NCI-H128 (cell line): ENCODE measurements at regions not wholly inside any gene's neighbourhood (a gene's known extent, or its start where the extent isn't known, plus 50 kb on each side); places are given as distances from the start of the nearest gene placed in this dataset.
"Not testable (repeated sequence)": the region's sequence is repeated elsewhere in the genome, so short reads cannot be mapped to it uniquely, and the experiment has no call there.

Experiments used
- DNase-seq: peaks from one replicate; lab custom pipeline; 2025; ENCODE audit not compliant: unreplicated experiment; lab: John Stamatoyannopoulos, UW

DNA sequence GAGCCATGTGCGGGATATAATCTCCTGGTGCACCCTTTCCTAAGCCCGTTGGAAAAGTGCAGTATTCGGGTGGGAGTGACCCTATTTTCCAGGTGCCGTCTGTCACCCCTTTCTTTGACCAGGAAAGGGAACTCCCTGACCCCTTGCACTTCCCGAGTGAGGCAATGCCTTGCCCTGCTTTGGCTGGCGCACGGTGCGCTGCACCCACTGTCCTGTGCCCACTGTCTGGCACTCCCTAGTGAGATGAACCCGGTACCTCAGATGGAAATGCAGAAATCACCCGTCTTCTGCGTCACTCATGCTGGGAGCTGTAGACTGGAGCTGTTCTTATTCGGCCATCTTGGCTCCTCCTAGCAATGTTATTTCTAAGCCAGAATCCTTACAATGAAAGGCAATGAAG, 121.1 kb downstream of the TAF11L14 start:
- DNase-seq: not testable (repeated sequence)

- DNase-seq: no peak
Measured at GRCh38 chr5:17761326-17761725, 127.1 kb downstream of the TAF11L14 start.

- no peak for DNase-seq
Measured at GRCh38 chr5:17763301-17763700, 129.0 kb downstream of the TAF11L14 start.

DNA sequence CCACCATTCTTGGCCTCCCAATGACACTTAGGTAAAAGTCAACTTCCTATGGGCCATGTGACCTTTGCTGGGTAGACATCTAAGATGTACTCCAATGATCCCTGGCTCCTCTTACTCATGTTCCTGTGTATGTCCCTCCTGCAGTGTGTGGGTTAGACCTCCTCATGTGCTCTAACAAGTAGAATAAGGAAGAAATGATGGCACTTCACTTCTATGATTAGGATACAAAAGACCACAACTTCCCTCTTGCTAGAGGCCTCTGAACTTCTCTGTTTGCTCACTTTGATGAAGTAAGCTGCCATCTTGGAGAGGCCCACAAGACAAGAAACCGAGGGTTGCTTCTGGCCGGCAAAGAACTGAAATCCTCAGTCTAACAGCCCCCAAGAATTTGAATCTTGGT, 131.8 kb downstream of the TAF11L14 start:
- DNase-seq: no peak

DNA sequence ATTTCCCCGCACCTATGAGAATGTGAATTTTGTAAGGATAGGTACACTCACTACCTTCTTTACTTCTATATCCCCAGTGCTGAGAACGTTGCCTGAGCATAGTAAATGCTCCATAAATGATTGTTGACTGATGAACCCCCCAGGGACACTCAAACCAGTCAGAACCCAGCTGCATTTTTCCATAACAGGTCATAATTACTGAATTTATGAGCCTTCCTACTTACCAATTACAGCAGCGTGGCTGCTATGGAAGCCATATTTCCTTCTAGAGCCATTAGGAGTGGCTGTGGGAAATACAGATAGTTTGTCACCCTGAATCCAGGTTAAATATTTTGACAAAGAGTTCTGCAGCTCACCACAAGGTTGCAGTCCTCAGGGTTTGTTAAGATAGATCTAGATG, 135.0 kb downstream of the TAF11L14 start:
- no peak for DNase-seq

DNA sequence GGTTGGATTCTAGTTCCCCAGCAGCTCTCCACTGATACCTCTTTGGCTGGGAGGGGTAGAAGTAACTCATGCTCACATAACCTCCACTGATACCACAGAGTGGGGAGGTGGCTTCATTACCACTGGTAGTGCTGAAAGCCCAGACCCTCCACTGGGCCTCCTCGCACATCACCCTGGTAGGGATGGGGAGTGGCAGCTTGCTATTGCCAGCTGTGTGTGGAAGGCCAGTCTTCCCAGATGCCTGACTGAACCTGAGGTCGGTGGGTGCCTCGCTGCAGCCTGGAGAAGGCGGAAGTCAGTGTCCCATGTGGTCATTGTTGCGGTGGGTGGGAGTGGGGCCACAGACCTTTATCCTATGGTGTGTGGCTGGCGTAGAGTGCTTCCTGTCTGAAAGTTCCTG, 138.0 kb downstream of the TAF11L14 start:
- DNase-seq: no peak

DNA sequence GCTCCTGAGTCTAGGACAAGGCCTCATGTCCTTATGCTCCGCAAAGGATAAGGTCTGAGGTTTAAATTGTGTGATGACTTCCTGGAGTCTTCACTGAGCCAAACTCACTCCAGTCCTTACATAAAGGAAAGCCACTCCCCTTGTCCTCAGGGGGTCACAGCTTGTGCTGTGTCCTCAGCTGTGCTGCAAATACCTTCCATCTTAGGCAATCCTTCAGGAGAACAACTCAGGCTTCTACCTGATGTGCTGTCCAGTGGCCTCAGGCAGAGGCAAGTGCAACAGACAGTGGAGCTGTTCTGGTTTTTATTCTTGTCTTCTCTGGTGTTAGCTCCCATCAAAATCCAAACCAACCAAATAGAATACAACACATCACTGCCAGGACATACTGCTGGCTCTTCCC, 151.5 kb downstream of the TAF11L14 start:
- DNase-seq: no peak

DNA sequence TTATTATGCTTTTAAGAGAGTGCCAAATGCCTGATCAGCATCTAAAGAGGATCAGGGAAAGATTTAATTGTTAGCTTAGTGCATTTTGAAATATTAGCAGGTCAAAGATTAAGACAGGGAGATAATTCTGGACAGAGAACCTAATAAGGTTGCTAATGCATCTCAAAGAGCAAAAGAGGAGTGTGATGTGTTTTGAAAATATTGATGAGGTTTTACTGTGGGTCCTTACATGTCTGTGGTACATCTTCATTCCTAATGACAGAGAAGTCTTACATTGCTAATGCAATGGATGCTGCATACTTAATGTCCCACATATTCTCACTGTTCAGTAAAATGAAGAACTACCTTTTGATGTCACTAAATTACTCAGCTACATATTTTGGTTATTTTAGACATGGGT, 154.1 kb downstream of the TAF11L14 start:
- DNase-seq: no peak

DNA sequence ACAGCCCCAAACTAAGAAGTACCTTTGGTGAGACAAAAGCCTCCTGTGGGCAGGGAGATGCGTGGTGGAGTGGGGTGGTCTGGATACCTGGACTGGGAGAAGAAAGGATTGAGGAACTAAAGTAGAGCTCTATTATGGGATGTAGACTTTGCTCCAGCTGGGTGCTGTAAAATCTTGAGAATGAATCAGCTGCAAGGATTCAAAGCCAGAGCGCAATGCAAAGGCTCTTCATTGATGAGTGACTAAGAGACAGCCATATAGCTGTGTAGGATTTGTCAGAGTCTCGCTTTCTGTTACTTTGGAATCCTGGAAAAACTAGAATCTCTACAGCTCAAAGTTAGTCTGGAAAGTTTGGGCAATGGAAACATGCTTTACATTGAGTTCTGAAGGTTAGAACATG, 159.9 kb downstream of the TAF11L14 start:
- no peak for DNase-seq

- no peak for DNase-seq
Measured at GRCh38 chr5:17794815-17795214, 160.6 kb downstream of the TAF11L14 start.

DNA sequence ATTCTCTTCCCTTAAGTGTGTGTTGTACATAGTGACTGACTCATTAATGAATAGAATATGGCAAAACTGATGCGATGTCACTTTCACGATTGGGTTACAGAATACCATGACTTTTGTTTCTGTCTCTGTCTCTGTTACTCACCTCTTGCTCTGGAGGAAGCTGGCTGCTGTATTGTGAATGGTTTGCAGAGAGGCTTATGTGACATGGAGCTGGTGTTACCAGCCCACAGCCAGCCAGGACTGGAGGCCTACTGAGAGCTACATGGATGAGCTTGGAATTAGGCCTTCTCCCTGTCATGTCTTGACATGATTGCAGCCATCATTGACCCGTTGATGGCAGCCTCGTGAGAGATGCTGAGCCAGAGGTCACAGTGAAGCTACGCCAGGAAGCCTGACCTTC, 161.9 kb downstream of the TAF11L14 start:
- no peak for DNase-seq

DNA sequence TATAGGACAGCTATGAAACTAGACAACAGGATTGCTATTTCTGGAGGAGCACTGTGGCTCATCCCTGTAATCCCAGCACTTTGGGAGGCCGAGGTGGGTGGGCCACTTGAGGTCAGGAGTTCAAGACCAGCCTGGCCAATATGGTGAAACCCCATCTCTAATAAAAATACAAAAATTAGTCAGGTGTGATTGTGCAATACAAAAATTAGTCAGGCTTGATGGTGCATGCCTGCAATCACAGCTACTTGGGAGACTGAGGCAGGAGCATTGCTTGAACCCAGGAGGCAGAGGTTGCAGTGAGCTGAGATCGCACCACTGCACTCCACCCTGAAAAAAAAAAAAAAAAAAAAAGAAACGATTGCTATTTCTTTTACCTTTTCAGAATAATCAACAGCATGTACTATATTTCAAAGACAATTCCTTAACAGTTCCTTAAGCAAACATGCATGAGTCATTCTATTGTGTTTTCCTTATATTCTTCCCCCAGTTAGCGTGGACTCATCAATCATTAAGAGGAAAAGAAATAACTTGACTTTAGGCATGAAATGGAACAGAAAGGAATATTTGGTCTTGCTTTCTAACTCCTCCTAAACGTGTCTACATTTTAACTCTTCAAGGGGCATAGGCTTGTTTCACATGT, 162.6 kb downstream of the TAF11L14 start:
- no peak for DNase-seq

DNA sequence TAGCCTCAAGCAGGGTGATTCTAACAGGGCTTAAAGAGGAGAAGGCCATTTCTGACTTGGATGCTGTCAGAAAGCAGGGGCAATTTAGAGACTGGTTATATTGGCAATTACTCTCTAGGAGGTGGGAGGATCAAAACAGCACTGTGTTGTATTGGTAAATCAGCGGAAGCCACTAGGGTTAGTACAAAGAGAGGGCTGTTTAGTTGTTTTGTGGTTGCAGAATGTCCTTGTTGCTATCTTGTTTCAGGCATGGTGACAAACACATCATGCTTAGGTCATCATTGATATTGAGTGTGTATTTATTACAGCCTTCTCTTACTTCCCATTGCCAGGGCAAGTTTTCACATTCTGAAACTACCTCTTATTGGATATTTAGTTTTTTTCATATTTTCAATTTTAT, 165.3 kb downstream of the TAF11L14 start:
- no peak for DNase-seq

- peak; percentile 14 for DNase-seq
Measured at GRCh38 chr5:17801595-17801994, 167.3 kb downstream of the TAF11L14 start.

DNA sequence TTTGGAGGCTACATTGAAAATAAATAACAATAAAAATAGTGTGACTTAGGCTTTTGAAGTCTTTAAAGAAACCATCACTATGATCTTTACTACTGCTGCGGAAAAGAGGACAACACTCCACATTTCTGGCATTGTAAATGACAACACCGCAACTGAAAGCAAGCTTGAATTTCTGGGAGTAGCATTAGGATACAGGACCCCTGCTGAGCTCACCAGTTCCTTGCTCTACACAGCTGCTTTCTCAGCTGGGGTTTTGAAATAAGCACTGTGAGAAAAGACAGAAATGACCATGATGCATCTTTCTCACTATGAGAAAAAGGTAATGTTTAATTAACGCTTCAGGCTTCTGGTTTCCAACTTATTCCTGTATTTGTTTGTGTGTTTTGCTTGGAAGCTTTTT, 168.0 kb downstream of the TAF11L14 start:
- DNase-seq: no peak

DNA sequence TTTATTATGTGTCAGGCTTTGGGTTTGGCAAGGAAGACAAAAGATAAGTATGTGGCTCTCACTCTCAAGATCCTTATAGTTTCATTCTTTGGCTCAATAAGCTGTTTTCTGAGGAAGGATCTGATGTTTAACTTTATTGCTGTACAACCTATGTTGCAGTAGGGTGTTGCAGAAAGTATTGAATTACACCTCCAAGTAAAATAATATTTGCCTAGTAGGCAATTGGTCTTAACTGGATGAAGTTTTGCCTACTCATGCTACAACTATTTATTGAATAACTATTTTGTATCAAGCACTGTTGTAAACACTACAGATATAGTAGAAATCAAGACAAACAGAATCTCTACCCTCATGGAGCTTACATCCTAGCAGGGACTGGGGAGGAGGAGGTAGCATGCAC, 169.7 kb downstream of the TAF11L14 start:
- DNase-seq: no peak

GRCh38 chr5:17805227-17805825, 171.1 kb downstream of the TAF11L14 start:
- no peak for DNase-seq

DNA sequence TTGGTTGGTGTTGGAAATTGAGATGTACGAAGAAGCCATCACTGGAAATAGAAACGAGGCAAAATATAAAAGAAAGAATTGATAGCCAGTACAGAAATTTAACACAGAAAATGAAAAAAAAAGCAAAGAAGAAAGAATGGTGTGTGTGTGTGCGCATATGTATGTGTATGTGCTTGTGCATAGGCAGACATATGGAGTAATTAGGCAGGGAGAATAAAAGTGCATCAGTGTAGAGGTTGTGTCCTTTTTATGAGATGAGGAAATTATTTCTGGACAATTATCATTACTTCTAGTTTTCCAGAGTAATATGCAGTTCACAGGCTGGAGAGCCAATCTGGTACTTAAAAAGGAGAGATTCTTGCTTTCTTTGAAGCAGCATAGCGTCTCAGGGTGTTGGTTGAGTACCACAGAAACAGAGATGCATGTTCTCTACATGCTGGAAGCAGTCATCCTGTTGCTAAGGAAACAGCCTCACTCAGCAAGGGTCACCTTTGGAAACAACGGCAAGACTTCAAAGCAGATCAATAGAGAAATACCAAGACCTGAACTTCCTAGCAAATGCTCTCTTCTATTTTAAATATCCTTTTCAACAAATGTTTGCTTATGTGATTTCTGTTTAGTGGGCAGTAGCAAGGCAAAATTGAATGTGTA, 172.7 kb downstream of the TAF11L14 start:
- no peak for DNase-seq

- no peak for DNase-seq
Measured at GRCh38 chr5:17808566-17808965, 174.3 kb downstream of the TAF11L14 start.

DNA sequence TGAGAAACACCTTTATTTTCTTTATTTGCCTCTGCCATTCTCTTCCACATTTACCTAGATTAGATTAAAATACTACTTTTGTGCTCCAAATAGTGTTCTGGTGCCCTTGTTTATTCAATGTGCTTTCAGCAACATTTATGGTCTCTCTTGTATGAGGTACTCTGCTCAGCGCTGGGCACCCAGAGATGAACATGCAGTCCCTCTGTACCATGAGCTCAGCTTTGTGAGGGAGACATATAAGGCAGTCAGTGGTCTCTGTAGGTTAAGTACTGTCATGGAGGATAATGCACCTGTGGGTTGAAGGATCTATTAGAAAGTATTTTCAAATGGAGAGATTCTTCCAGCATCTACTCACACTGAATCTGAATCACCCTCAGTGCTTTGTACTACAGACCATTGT, 176.5 kb downstream of the TAF11L14 start:
- no peak for DNase-seq

DNA sequence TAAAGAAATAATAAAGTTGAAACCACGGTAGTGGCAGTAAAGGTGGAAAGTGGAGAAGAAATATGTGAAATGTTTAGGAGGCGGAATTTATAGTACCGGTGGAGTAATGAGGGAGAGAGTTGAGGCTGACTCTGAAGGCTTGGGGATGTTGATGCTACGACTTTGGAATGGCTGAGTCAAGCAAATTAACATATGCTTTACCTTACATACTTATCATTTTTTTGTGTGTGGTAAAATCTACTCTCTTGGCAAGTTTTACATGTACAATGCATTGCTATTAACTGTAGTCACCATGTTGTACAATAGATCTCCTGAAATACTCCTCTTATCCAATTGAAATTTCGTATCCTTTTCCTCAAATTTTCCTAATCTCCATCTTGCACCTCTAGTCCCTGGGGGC, 179.0 kb downstream of the TAF11L14 start:
- no peak for DNase-seq

- DNase-seq: no peak
Measured at GRCh38 chr5:17816505-17816904, 182.2 kb downstream of the TAF11L14 start.

DNA sequence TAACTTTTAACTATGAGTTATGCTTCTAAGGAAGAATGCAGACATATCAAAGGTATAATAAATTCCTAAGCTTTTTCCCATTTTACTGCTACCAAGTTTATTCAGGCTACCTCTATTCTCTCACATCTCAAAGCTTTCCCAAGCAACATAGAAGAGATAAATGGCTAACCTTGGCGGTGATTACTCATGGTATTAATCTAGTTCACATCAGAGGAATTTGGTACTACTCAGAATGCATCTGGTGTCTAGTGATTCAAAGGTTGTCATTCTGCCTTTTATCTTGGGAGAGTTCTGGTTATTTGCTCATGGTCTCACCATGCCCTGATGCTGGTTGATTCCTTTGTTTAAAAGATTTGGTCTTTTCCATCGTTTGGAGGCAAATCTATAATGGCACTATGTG, 182.7 kb downstream of the TAF11L14 start:
- DNase-seq: no peak
